OCI-LY7 (cell line): ENCODE measurements at regions not wholly inside any gene's neighbourhood (a gene's known extent, or its start where the extent isn't known, plus 50 kb on each side); places are given as distances from the start of the nearest gene placed in this dataset.

Source experiments
- BruUV-seq: library from RNA; stranded (reverse); fragments of 400-500 nt; replicated peaks from 2 replicates; lab custom pipeline; 2021; lab: Mats Ljungman, UMichigan
- CTCF ChIA-PET: fragments of 300-600 bp; sonication (Branson Sonifier 250); formaldehyde crosslinking; loops from one replicate; lab custom pipeline; 2022; ENCODE audit warnings: antibody characterized with exemption; ENCODE audit not compliant: unreplicated experiment; lab: Charles Lee
- POLR2A ChIA-PET: fragments of 300-600 bp; sonication (Branson Sonifier 250); formaldehyde crosslinking; loops from one replicate; lab custom pipeline; 2022; ENCODE audit warnings: antibody characterized with exemption; lab: Charles Lee
- DNase-seq: peaks from one replicate; pipeline ENCODE4 v3.0.0-alpha.2; 2015; ENCODE audit warnings: low spot score
- H2AFZ ChIP-seq: fragments of 200-600 bp; sonication (generic), shearing (Covaris generic); 2 replicates; pipeline ENCODE4 v1.6.1; 2014; ENCODE audit warnings: mild to moderate bottlenecking, antibody characterized with exemption, low read length, moderate library complexity
- H3K27ac ChIP-seq: fragments of 200-600 bp; sonication (generic); 2 replicates; pipeline ENCODE4 v1.5.1; 2014; ENCODE audit warnings: mixed run types, low read depth, mild to moderate bottlenecking, moderate library complexity, low read length, inconsistent platforms; ENCODE audit not compliant: poor library complexity, severe bottlenecking
- H3K36me3 ChIP-seq: fragments of 200-600 bp; sonication (generic); 2 replicates; pipeline ENCODE4 v1.6.1; 2014; ENCODE audit warnings: mild to moderate bottlenecking, antibody characterized with exemption, low read length, moderate library complexity, mixed read lengths; ENCODE audit not compliant: insufficient read depth
- H3K4me1 ChIP-seq: fragments of 200-600 bp; sonication (generic); 2 replicates; pipeline ENCODE4 v1.5.1; 2014; ENCODE audit warnings: mild to moderate bottlenecking, low read length; ENCODE audit not compliant: insufficient read depth, poor library complexity, severe bottlenecking
- H3K4me2 ChIP-seq: fragments of 200-600 bp; sonication (generic); 2 replicates; pipeline ENCODE4 v1.6.1; 2014; ENCODE audit warnings: mild to moderate bottlenecking, low read length
- H3K4me3 ChIP-seq: fragments of 200-600 bp; sonication (generic); 2 replicates; pipeline ENCODE4 v1.5.1; 2014; ENCODE audit warnings: mild to moderate bottlenecking, low read depth, low read length; ENCODE audit not compliant: poor library complexity, severe bottlenecking
- H3K79me2 ChIP-seq: fragments of 200-600 bp; sonication (generic); 2 replicates; pipeline ENCODE4 v1.6.1; 2016; ENCODE audit warnings: low read depth, mild to moderate bottlenecking, low read length, moderate library complexity, mixed read lengths; ENCODE audit not compliant: insufficient read depth
- H3K9me2 ChIP-seq: fragments of 200-600 bp; sonication (generic); 2 replicates; pipeline ENCODE4 v1.6.1; 2016; ENCODE audit warnings: mild to moderate bottlenecking, low read length, mixed read lengths; ENCODE audit not compliant: insufficient read depth
- H3K9me3 ChIP-seq: fragments of 200-600 bp; sonication (generic); 2 replicates; pipeline ENCODE4 v1.6.1; 2014; ENCODE audit warnings: mild to moderate bottlenecking, mixed run types, low read length, mixed read lengths
- H4K20me1 ChIP-seq: fragments of 200-600 bp; sonication (generic); 2 replicates; pipeline ENCODE4 v1.6.1; 2014; ENCODE audit warnings: mild to moderate bottlenecking, antibody characterized with exemption, low read length, moderate library complexity, mixed read lengths; ENCODE audit not compliant: insufficient read depth
- CTCF ChIP-seq: fragments of 200-600 bp; sonication (generic); conservative IDR thresholded peaks from 2 replicates; pipeline ENCODE4 v1.5.1; 2014; ENCODE audit warnings: mild to moderate bottlenecking, antibody characterized with exemption, low read length, moderate library complexity, mixed read lengths
- EZH2phosphoT487 ChIP-seq: fragments of 200-600 bp; sonication (generic); IDR thresholded peaks from 2 replicates; pipeline ENCODE4 v1.6.1; 2018; ENCODE audit warnings: low read depth, borderline replicate concordance, mild to moderate bottlenecking, mixed run types, antibody characterized with exemption, low read length, moderate library complexity, mixed read lengths
- intact Hi-C: fragments of 100-400 bp; cut with micrococcal nuclease; formaldehyde crosslinking; loops from one replicate; pipeline ENCODE4 v1.10.0; 2022; ENCODE audit not compliant: unreplicated experiment

GRCh38 chr3:117133066-117133465 lies 423.5 kb downstream of the TUSC7 start:
- no peak overlapping the region for H3K4me3 ChIP-seq
- H3K4me2 ChIP-seq, result no peak overlapping the region
- H3K27ac ChIP-seq, result no peak overlapping the region
- no peaks in the 10 kb centered on the region for H3K79me2 ChIP-seq
- no TSS peak for BruUV-seq
- TF ChIP-seq EZH2phosphoT487 (no peak), CTCF (no peak)
- H3K9me3 ChIP-seq, result no peaks in the 10 kb centered on the region
- no peaks in the 10 kb centered on the region for H4K20me1 ChIP-seq
- H3K9me2 ChIP-seq, result no peaks in the 10 kb centered on the region
- CTCF ChIA-PET, result no interaction called here
- intact Hi-C loops, result no loop called here
- no peak overlapping the region for H2AFZ ChIP-seq
- no peaks in the 10 kb centered on the region for H3K4me1 ChIP-seq
- DNase-seq, result no peak
- POLR2A ChIA-PET, result interaction anchor here (1.2 kb wide), 1 partner anchor 17 kb away, joined by 3 read pairs; no protein-coding TSS in a partner anchor
- no peaks in the 10 kb centered on the region for H3K36me3 ChIP-seq

- no peaks in the 10 kb centered on the region for H3K9me3 ChIP-seq
- intact Hi-C loops, result no loop called here
- no peaks in the 10 kb centered on the region for H3K9me2 ChIP-seq
- BruUV-seq, result no TSS peak
- no peak overlapping the region for H3K4me2 ChIP-seq
- no peak overlapping the region for H2AFZ ChIP-seq
- no peak for TF ChIP-seq CTCF
- TF ChIP-seq EZH2phosphoT487, result no peak
- H4K20me1 ChIP-seq, result no peaks in the 10 kb centered on the region
- H3K4me1 ChIP-seq, result no peaks in the 10 kb centered on the region
- no peak for DNase-seq
- H3K27ac ChIP-seq, result no peak overlapping the region
- H3K79me2 ChIP-seq, result no peaks in the 10 kb centered on the region
- ChIA-PET CTCF (no interaction called here), POLR2A (interaction anchor here (0.6 kb wide), 1 partner anchor 823 kb away, joined by 3 read pairs; no protein-coding TSS in a partner anchor)
- no peak overlapping the region for H3K4me3 ChIP-seq
- H3K36me3 ChIP-seq, result no peaks in the 10 kb centered on the region
Observed at GRCh38 chr3:117135207-117135606, 425.6 kb downstream of the TUSC7 start.

GRCh38 chr3:117136003-117136402 lies 426.4 kb downstream of the TUSC7 start:
- POLR2A ChIA-PET, result interaction anchor here (0.6 to 1.2 kb wide), 4 partner anchors 8 to 823 kb away, joined by 3 to 6 read pairs (median 4); no protein-coding TSS in a partner anchor
- no peak for TF ChIP-seq EZH2phosphoT487

More at GRCh38 chr3:117136003-117136402, 426.4 kb downstream of the TUSC7 start:
- intact Hi-C loops, result no loop called here
- BruUV-seq, result no TSS peak
- CTCF ChIA-PET, result no interaction called here
- Histone ChIP-seq H3K4me3 (no peak overlapping the region), H4K20me1 (no peaks in the 10 kb centered on the region), H3K4me2 (no peak overlapping the region), H2AFZ (no peak overlapping the region), H3K27ac (no peak overlapping the region), H3K9me2 (no peaks in the 10 kb centered on the region), H3K4me1 (no peaks in the 10 kb centered on the region), H3K36me3 (no peaks in the 10 kb centered on the region), H3K79me2 (no peaks in the 10 kb centered on the region), H3K9me3 (no peaks in the 10 kb centered on the region)
- DNase-seq, result no peak
